GM10248 (cell line): ENCODE measurements at regions not wholly inside any gene's neighbourhood (a gene's known extent, or its start where the extent isn't known, plus 50 kb on each side); places are given as distances from the start of the nearest gene placed in this dataset.

Source experiments
- CTCF ChIA-PET: fragments of 300-600 bp; sonication (Branson Sonifier 250); formaldehyde crosslinking; extraction: SDS; loops from one replicate; lab custom pipeline; 2021; ENCODE audit warnings: antibody characterized with exemption; lab: Yijun Ruan, JAX
- POLR2A ChIA-PET: fragments of 350-650 bp; sonication (Branson Sonifier 250); formaldehyde crosslinking; extraction: SDS; loops from one replicate; lab custom pipeline; 2020; ENCODE audit warnings: antibody characterized with exemption; lab: Yijun Ruan, JAX
- DNase-seq: peaks from one replicate; pipeline ENCODE4 v3.0.0; 2012; ENCODE audit errors: extremely low spot score
- TF ChIP-seq, protein P1 (sequence below): IDR thresholded peaks from 2 replicates; pipeline ENCODE4 v1.5.1; 2012; ENCODE audit warnings: mild to moderate bottlenecking, low read depth; ENCODE audit errors: extremely low read depth, missing control alignments, control extremely low read depth

DNA sequence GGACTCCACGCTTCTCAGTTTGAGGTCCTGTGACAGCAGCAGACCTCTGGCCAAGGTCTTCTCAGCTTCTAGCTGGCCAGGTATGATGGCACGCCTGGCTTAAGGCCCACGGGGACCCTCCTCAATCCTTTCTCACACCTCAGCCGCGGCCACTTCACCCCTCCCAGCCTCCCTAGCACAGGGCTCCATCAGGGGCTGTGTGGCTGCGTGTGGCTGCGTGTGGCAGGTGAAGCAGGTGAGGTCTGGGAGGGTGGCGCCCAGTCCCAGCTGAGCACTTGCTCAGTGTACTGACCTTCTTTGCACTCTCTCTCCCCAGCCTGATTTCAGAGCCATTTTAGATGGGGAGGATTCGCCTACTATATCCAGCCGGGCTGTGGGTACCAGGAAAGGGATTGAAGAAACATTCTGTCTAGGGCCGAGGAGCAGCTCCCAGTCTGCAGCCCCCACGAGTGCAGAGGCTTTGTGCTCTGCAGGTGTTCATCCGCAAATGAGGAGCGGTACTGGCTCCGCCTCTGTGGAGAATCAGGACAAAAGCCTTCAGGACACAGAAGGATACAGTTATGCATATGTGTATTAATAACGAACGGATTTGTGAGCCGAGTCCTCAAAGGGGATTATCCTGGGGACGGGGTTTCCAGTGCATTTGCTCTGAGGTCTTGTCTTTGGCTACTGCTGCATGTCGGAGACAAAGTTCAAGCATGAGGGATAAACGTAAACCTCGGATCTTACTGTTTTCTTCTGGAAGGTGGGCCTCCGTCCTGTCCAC is 236.9 kb upstream of the RAB6C start:
- ChIA-PET POLR2A (no interaction called here), CTCF (no interaction called here)
- TF ChIP-seq, protein P1, sequence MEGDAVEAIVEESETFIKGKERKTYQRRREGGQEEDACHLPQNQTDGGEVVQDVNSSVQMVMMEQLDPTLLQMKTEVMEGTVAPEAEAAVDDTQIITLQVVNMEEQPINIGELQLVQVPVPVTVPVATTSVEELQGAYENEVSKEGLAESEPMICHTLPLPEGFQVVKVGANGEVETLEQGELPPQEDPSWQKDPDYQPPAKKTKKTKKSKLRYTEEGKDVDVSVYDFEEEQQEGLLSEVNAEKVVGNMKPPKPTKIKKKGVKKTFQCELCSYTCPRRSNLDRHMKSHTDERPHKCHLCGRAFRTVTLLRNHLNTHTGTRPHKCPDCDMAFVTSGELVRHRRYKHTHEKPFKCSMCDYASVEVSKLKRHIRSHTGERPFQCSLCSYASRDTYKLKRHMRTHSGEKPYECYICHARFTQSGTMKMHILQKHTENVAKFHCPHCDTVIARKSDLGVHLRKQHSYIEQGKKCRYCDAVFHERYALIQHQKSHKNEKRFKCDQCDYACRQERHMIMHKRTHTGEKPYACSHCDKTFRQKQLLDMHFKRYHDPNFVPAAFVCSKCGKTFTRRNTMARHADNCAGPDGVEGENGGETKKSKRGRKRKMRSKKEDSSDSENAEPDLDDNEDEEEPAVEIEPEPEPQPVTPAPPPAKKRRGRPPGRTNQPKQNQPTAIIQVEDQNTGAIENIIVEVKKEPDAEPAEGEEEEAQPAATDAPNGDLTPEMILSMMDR = no peak
- no peak for DNase-seq

DNA sequence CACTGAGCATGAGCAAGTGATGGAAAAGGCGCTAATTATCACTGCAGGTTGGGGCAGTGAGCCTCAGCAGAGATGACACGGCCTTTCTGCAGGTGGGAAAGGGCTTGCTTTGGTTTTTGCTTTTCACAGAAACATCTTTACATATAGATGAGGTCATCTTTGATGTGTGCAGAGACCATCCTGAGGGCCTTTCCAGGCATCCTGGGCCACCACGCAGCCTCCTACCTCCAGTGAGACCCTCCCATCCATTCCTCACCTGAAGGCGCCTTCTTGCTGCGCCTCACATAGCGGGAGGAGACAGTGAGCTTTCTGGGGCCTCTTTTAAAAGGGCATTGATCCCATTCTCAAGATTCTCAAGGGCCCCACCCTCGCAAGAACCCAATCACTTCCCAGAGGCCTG is 235.3 kb upstream of the RAB6C start:
- ChIA-PET CTCF (no interaction called here), POLR2A (no interaction called here)
- TF ChIP-seq, protein P1 = no peak
- no peak for DNase-seq

DNA sequence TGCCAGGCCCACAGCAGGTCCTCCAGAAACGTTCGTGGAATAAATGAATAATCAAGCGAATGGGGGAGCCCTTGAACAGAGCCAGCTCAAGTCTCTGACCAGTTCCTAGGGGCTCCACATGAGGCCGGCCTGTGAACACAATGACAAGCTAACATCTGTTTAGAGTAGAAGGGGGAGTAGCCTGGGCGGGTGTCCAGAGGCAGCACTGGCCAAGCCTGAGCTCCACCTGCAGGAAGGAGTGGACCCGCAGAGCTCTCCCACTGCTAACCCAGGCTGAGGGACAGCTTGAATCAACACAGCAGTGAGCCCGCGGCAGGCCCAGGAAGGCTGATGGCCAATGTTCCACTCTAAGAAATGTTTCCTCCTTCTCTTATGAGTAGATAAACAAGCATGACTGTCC is 234.8 kb upstream of the RAB6C start:
- TF ChIP-seq, protein P1 = no peak
- DNase-seq = no peak
- POLR2A ChIA-PET = no interaction called here
- CTCF ChIA-PET = no interaction called here

DNA sequence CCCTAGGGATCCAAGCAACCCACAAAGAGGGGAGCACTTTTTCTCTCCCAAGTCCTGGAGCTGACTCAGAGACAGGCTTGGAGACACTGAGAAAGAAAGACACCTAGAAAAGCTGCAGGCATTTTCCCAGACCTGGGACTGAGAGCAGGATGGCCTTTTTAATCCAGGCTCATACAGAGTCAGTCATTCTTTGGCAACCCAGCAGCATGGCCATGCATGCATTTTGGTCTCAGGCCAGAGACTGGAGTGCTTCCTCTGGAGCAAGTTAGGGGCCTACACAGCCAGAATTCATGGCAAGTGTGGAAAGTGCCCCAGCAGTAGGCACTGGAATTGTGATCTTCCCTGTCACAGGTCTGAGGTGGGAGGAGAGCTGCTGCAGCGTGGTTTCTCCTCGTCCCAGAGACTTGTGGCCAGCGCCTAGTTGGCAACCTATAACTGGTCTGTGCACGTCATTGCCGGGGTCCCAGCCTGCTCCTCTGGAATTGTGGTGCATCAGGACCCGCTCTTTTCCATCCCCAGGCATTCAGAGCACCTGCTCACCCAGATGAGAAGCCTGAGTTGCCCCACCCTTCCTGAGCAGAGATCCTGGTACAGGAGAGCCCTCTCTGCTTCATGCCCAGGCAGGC is 231.9 kb upstream of the RAB6C start:
- DNase-seq = no peak
- ChIA-PET POLR2A (no interaction called here), CTCF (no interaction called here)
- TF ChIP-seq, protein P1 = no peak

DNA sequence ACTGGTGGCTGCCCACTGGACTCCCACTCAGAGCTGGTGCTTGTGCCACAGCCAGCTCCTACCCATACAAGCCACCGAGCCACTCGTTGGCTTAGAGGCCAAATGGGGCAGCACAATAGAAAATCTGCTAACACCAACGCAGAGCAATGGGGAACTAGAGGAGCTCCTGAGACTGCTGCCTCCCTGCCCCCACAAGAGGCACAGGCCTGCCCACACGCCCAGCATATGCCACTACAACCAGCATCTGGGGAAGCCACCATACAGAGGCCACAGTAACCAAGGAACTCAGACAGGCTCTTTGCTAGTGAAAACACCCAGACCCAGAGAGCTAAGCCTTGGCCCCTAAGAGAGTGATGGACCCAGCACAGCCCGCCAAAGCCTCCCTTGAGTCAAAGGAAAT is 231.2 kb upstream of the RAB6C start:
- ChIA-PET CTCF (interaction anchor here (1.6 to 1.7 kb wide), 2 partner anchors 9 to 18 kb away, joined by 3 to 7 read pairs; no protein-coding TSS in a partner anchor), POLR2A (no interaction called here)
- no peak for DNase-seq
- TF ChIP-seq, protein P1 = no peak

DNA sequence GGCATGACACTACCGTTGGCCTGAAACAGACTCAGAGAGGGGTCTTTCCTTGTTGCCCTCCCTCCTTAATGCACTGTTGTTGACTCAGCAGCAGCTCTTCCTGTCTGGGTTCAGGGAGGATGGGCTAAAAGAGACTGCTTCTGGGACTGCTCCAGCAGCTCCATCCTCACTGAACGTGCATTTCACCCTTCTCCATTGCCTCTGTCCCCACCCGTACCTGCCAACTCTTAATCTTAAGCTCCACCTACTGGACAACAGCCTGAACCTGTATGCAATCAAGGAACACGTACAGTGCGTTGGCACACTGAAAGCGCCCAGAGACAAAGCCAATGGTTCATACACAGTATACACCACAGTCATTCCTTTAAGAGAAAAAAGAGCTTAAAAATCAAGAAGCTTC is 230.8 kb upstream of the RAB6C start:
- no peak for DNase-seq
- CTCF ChIA-PET = interaction anchor here (1.6 to 1.7 kb wide), 2 partner anchors 9 to 18 kb away, joined by 3 to 7 read pairs; no protein-coding TSS in a partner anchor
- POLR2A ChIA-PET = no interaction called here
- TF ChIP-seq, protein P1 = no peak
